IMR-90 (cell line): ENCODE measurements at regions not wholly inside any gene's neighbourhood (a gene's known extent, or its start where the extent isn't known, plus 50 kb on each side); places are given as distances from the start of the nearest gene placed in this dataset.

ENCODE experiments used
- ATAC-seq: fragments of 200-7000 bp; cut with Tn5 transposase; 2 replicates; pipeline ENCODE4 v1.9.1; 2020; ENCODE audit warnings: low read depth, mild to moderate bottlenecking, moderate library complexity
- BruUV-seq: library from RNA; stranded (reverse); fragments of 400-500 nt; replicated peaks from 2 replicates; lab custom pipeline; 2021; lab: Mats Ljungman, UMichigan
- CTCF ChIA-PET: fragments of 300-600 bp; formaldehyde crosslinking; extraction: SDS; loops from one replicate; lab custom pipeline; 2021; ENCODE audit warnings: antibody characterized with exemption; lab: Yijun Ruan, JAX
- POLR2A ChIA-PET: fragments of 300-600 bp; sonication (Branson Sonifier 250); formaldehyde crosslinking; loops from one replicate; lab custom pipeline; 2022; ENCODE audit warnings: antibody characterized with exemption; ENCODE audit not compliant: unreplicated experiment; lab: Charles Lee
- DNase-seq: peaks from one replicate; pipeline ENCODE4 v3.0.0; 2013
- H2AFZ ChIP-seq: replicated peaks from 2 replicates; pipeline ENCODE3; 2013; ENCODE audit warnings: low read length, mild to moderate bottlenecking; ENCODE audit not compliant: poor library complexity
- H2AK5ac ChIP-seq: 2 replicates; pipeline ENCODE4 v1.6.1; 2013; ENCODE audit warnings: low read depth, low read length, inconsistent platforms
- H2AK9ac ChIP-seq: replicated peaks from 2 replicates; pipeline ENCODE3; 2013; ENCODE audit warnings: mild to moderate bottlenecking, low read depth, low read length, moderate library complexity; ENCODE audit not compliant: poor library complexity
- H2BK120ac ChIP-seq: 2 replicates; pipeline ENCODE4 v1.6.1; 2013; ENCODE audit warnings: low read depth, low read length, inconsistent platforms
- H2BK15ac ChIP-seq: 3 replicates; pipeline ENCODE4 v1.6.1; 2013; ENCODE audit warnings: low read depth, low read length, inconsistent platforms
- H2BK20ac ChIP-seq: 2 replicates; pipeline ENCODE4 v1.6.1; 2013; ENCODE audit warnings: low read depth, mild to moderate bottlenecking, inconsistent platforms, low read length, moderate library complexity
- H2BK5ac ChIP-seq: 2 replicates; pipeline ENCODE4 v1.6.1; 2013; ENCODE audit warnings: mild to moderate bottlenecking, low read depth, low read length, inconsistent platforms; ENCODE audit not compliant: poor library complexity, severe bottlenecking
- H3K14ac ChIP-seq: replicated peaks from 2 replicates; pipeline ENCODE4 v1.6.1; 2013; ENCODE audit warnings: low read depth, low read length, inconsistent platforms
- H3K18ac ChIP-seq: 2 replicates; pipeline ENCODE4 v1.6.1; 2013; ENCODE audit warnings: low read depth, low read length, control low read depth
- H3K23ac ChIP-seq: 2 replicates; pipeline ENCODE4 v1.6.1; 2013; ENCODE audit warnings: low read depth, low read length, inconsistent platforms
- H3K27ac ChIP-seq: 2 replicates; pipeline ENCODE4 v1.5.1; 2013; ENCODE audit warnings: mild to moderate bottlenecking, control low read depth, low read length; ENCODE audit not compliant: insufficient read depth
- H3K27me3 ChIP-seq: 2 replicates; pipeline ENCODE4 v1.6.1; 2013; ENCODE audit warnings: low read length; ENCODE audit not compliant: control insufficient read depth, insufficient read depth
- H3K36me3 ChIP-seq: 2 replicates; pipeline ENCODE4 v1.6.1; 2013; ENCODE audit warnings: low read length, mixed read lengths; ENCODE audit not compliant: control insufficient read depth, insufficient read depth
- H3K4ac ChIP-seq: 2 replicates; pipeline ENCODE4 v1.6.1; 2013; ENCODE audit warnings: low read depth, low read length, inconsistent platforms
- H3K4me1 ChIP-seq: 2 replicates; pipeline ENCODE4 v1.6.1; 2013; ENCODE audit warnings: low read length, mixed read lengths; ENCODE audit not compliant: control insufficient read depth, insufficient read depth
- H3K4me2 ChIP-seq: 2 replicates; pipeline ENCODE4 v1.6.1; 2013; ENCODE audit warnings: low read depth, mild to moderate bottlenecking, control low read depth, low read length, moderate library complexity
- H3K4me3 ChIP-seq: 2 replicates; pipeline ENCODE4 v1.5.1; 2013; ENCODE audit warnings: low read depth, mild to moderate bottlenecking, control low read depth, low read length, moderate library complexity; ENCODE audit not compliant: insufficient read depth
- H3K56ac ChIP-seq: 2 replicates; pipeline ENCODE4 v1.6.1; 2013; ENCODE audit warnings: low read length, inconsistent platforms; ENCODE audit not compliant: insufficient read depth; ENCODE audit errors: extremely low read depth
- H3K79me1 ChIP-seq, 2 experiments: 2 replicates each; pipeline ENCODE4 v1.6.1; 2013; ENCODE audit warnings: low read length in 2 of 2, inconsistent platforms in 1 of 2, low read depth in 1 of 2
- H3K9ac ChIP-seq: 2 replicates; pipeline ENCODE4 v1.6.1; 2013; ENCODE audit warnings: low read depth, low read length, control low read depth
- H3K9me1 ChIP-seq: 2 replicates; pipeline ENCODE4 v1.6.1; 2013; ENCODE audit warnings: low read length, inconsistent platforms; ENCODE audit not compliant: insufficient read depth
- H3K9me3 ChIP-seq: 2 replicates; pipeline ENCODE4 v1.6.1; 2013; ENCODE audit warnings: low read length; ENCODE audit not compliant: control insufficient read depth, insufficient read depth
- H4K20me1 ChIP-seq: 2 replicates; pipeline ENCODE4 v1.6.1; 2013; ENCODE audit warnings: low read length, inconsistent platforms; ENCODE audit not compliant: insufficient read depth
- H4K5ac ChIP-seq: 2 replicates; pipeline ENCODE4 v1.6.1; 2013; ENCODE audit warnings: mild to moderate bottlenecking, low read depth, low read length, control low read depth
- H4K8ac ChIP-seq, 2 experiments: 2 replicates each; pipeline ENCODE4 v1.6.1; 2013; ENCODE audit warnings: low read depth in 2 of 2, low read length in 2 of 2, control low read depth in 1 of 2, inconsistent platforms in 1 of 2
- H4K91ac ChIP-seq: 2 replicates; pipeline ENCODE4 v1.6.1; 2013; ENCODE audit warnings: low read depth, low read length, inconsistent platforms; ENCODE audit not compliant: insufficient read depth
- BHLHE40 ChIP-seq: fragments of 150-350 bp; IDR thresholded peaks from 2 replicates; pipeline ENCODE4 v1.6.1; 2016; ENCODE audit warnings: mild to moderate bottlenecking, low read depth, low read length
- CEBPB ChIP-seq: IDR thresholded peaks from 2 replicates; pipeline ENCODE4 v1.6.1; 2012; ENCODE audit warnings: low read depth, low read length, improper control_type of control experiment
- CHD1 ChIP-seq: IDR thresholded peaks from 2 replicates; pipeline ENCODE4 v1.6.1; 2012; ENCODE audit warnings: low read depth, low read length, improper control_type of control experiment
- CTCF ChIP-seq: conservative IDR thresholded peaks from 2 replicates; pipeline ENCODE4 v1.5.1; 2012; ENCODE audit warnings: mild to moderate bottlenecking, low read depth, low read length, improper control_type of control experiment
- ELK1 ChIP-seq: fragments of 150-350 bp; IDR thresholded peaks from 2 replicates; pipeline ENCODE4 v1.6.1; 2016; ENCODE audit warnings: low read depth, mild to moderate bottlenecking, low read length, moderate library complexity, borderline replicate concordance
- FOS ChIP-seq: fragments of 150-350 bp; IDR thresholded peaks from 2 replicates; pipeline ENCODE4 v1.6.1; 2016; ENCODE audit warnings: low read depth, low read length
- MAFK ChIP-seq: IDR thresholded peaks from 2 replicates; pipeline ENCODE4 v1.6.1; 2012; ENCODE audit warnings: low read depth, low read length, improper control_type of control experiment
- MAZ ChIP-seq: IDR thresholded peaks from 2 replicates; pipeline ENCODE4 v1.6.1; 2012; ENCODE audit warnings: low read depth, mild to moderate bottlenecking, low read length, improper control_type of control experiment, moderate library complexity, borderline replicate concordance
- MXI1 ChIP-seq: IDR thresholded peaks from 2 replicates; pipeline ENCODE4 v1.6.1; 2012; ENCODE audit warnings: low read depth, mild to moderate bottlenecking, low read length, moderate library complexity, borderline replicate concordance
- NFE2L2 ChIP-seq: fragments of 150-350 bp; IDR thresholded peaks from 2 replicates; pipeline ENCODE4 v1.6.1; 2016; ENCODE audit warnings: low read depth, mild to moderate bottlenecking, low read length
- POLR2A ChIP-seq: IDR thresholded peaks from 2 replicates; pipeline ENCODE4 v1.6.1; 2012; ENCODE audit warnings: mild to moderate bottlenecking, low read depth, low read length
- RAD21 ChIP-seq: IDR thresholded peaks from 2 replicates; pipeline ENCODE4 v1.6.1; 2012; ENCODE audit warnings: low read length, improper control_type of control experiment
- RCOR1 ChIP-seq: IDR thresholded peaks from 2 replicates; pipeline ENCODE4 v1.6.1; 2012; ENCODE audit warnings: mild to moderate bottlenecking, low read length, improper control_type of control experiment; ENCODE audit not compliant: insufficient replicate concordance
- RFX5 ChIP-seq: IDR thresholded peaks from 2 replicates; pipeline ENCODE4 v1.8.0; 2012; ENCODE audit warnings: low read depth, mild to moderate bottlenecking, low read length, moderate library complexity
- SMC3 ChIP-seq: fragments of 150-350 bp; IDR thresholded peaks from 2 replicates; pipeline ENCODE4 v1.6.1; 2016; ENCODE audit warnings: low read depth, mild to moderate bottlenecking, antibody characterized with exemption, low read length, moderate library complexity
- USF2 ChIP-seq: fragments of 150-350 bp; IDR thresholded peaks from 2 replicates; pipeline ENCODE4 v1.6.1; 2017; ENCODE audit warnings: mild to moderate bottlenecking, antibody characterized with exemption, low read length, low read depth
- WGBS, 2 experiments: methylation state at CpG; one replicate each; pipeline versions ENCODE4 v1.1.5 to v1.1.7; 2013; ENCODE audit warnings: missing lambda C conversion rate in 2 of 2; ENCODE audit not compliant: insufficient read length in 1 of 2; ENCODE audit errors: extremely low coverage in 2 of 2; 5-methylcytosine and 5-hydroxymethylcytosine counted together
- dilution Hi-C: fragments of 300-500 bp; cut with HindIII; formaldehyde crosslinking; loops from one replicate; pipeline ENCODE4 v1.14.3; 2018; ENCODE audit warnings: low sequenced_read_pairs; ENCODE audit not compliant: unreplicated experiment
- in situ Hi-C: fragments of 300-500 bp; cut with MboI; formaldehyde crosslinking; loops from 3 replicates; pipeline ENCODE4 v1.14.3; 2019; ENCODE audit warnings: low sequenced_read_pairs, inconsistent platforms, mixed read lengths
- intact Hi-C: fragments of 100-400 bp; cut with micrococcal nuclease; formaldehyde crosslinking; loops from 2 replicates; pipeline ENCODE4 v1.10.0; 2022

- H3K9ac ChIP-seq = no peak overlapping the region
- ChIA-PET CTCF (no interaction called here), POLR2A (no interaction called here)
- H4K8ac ChIP-seq = no peak overlapping the region
- no peak overlapping the region for H2BK20ac ChIP-seq
- dilution Hi-C loops (no loop called here), in situ Hi-C loops (loop anchor here (5.0 to 10.0 kb wide), 2 partner anchors 475 to 747 kb away; no protein-coding TSS in a partner anchor), intact Hi-C loops (no loop called here)
- H3K79me1 ChIP-seq = no peaks in the 10 kb centered on the region
- H3K4me3 ChIP-seq = no peak overlapping the region
- H2AFZ ChIP-seq = no peak overlapping the region
- H3K27me3 ChIP-seq = no peaks in the 10 kb centered on the region
- no peak overlapping the region for H2BK15ac ChIP-seq
- no peaks in the 10 kb centered on the region for H3K9me3 ChIP-seq
- no peak overlapping the region for H2BK120ac ChIP-seq
- no peak overlapping the region for H2BK5ac ChIP-seq
- no peak overlapping the region for H3K4ac ChIP-seq
- H3K4me1 ChIP-seq = peaks cover 2% of the 10 kb centered on the region
- no peaks in the 10 kb centered on the region for H3K36me3 ChIP-seq
- H3K4me2 ChIP-seq = no peak overlapping the region
- H4K5ac ChIP-seq = 0 out of 2 replicates have a peak overlapping the region, but pooled peaks have one; percentile 5
- H3K27ac ChIP-seq = no peak overlapping the region
- no peak for DNase-seq
- H4K20me1 ChIP-seq = no peaks in the 10 kb centered on the region
- H3K14ac ChIP-seq = 0 out of 2 replicates have a peak overlapping the region, but pooled peaks have one; percentile 0
- WGBS, 2 experiments = no CpG with 5 or more reads among the region's 4 CpGs
- no peak overlapping the region for H2AK5ac ChIP-seq
- no peak overlapping the region for H4K91ac ChIP-seq
- H2AK9ac ChIP-seq = no peak overlapping the region
- ATAC-seq = no peak
- no peak for TF ChIP-seq CTCF
- TF ChIP-seq RAD21 = no peak
- TF ChIP-seq MAFK = no peak
- no peak for TF ChIP-seq CHD1
- no peak for TF ChIP-seq CEBPB
- TF ChIP-seq NFE2L2 = no peak
- no peak for TF ChIP-seq ELK1
- no peak for TF ChIP-seq USF2
- no peak for TF ChIP-seq RCOR1
- no peak for TF ChIP-seq BHLHE40
- TF ChIP-seq SMC3 = no peak
- no peak for TF ChIP-seq FOS
- TF ChIP-seq POLR2A = no peak
- no peak for TF ChIP-seq MXI1
- no peak for TF ChIP-seq RFX5
- TF ChIP-seq MAZ = no peak
- peak overlapping the region; percentile 17 for H3K18ac ChIP-seq
- no peaks in the 10 kb centered on the region for H3K9me1 ChIP-seq
- H3K56ac ChIP-seq = no peak overlapping the region
- BruUV-seq = no TSS peak
- H3K23ac ChIP-seq = no peak overlapping the region
These were observed 171.8 kb upstream of the TTC29 start for GRCh38 chr4:147117431-147117830.
